8988T (cell line): ENCODE measurements at regions not wholly inside any gene's neighbourhood (a gene's known extent, or its start where the extent isn't known, plus 50 kb on each side); places are given as distances from the start of the nearest gene placed in this dataset.

Experiments
- DNase-seq: peaks from one replicate; pipeline ENCODE4 v3.0.0; 2011

DNA sequence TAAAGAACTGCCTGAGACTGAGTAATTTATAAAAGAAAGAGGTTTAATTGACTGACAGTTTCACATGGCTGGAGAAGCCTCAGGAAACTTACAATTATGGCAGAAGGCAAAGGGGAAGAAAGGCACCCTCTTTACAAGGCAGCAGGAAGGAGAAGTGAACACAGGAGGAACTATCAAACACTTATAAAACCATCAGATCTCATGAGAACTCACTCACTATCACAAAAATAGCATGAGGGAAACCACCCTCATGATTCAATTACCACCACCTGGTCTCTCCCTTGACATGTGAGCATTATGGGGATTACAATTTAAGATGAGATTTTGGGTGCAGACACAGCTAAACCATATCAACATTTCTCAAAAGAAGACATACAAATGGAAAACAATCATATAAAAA is 266.3 kb downstream of the EPM2A start:
- no peak for DNase-seq

DNA sequence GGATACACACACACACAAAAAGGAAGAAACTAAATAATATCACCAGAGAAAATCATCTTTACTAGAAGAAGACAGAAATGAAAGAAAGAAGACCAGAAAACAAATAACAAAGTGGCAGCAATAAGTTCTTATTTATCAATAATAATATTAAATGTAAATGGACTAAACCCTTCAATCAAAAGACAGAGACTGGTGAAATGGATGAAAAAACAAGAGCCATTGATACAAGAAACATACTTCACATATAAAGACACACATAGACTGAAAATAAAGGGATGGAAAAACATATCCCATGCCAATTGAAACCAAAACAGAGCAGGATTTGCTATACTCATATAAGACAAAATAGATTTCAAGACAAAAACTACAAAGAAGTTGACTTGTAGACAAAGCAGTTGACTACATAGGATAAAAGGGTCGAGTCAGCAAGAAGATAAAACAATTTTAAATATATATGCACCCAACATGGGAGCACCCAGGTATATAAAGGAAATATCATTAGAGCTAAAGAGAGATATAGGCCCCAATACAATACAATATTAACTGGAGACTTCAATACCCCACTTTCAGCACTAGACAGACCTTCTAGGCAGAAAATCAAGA is 259.4 kb downstream of the EPM2A start:
- no peak for DNase-seq

DNA sequence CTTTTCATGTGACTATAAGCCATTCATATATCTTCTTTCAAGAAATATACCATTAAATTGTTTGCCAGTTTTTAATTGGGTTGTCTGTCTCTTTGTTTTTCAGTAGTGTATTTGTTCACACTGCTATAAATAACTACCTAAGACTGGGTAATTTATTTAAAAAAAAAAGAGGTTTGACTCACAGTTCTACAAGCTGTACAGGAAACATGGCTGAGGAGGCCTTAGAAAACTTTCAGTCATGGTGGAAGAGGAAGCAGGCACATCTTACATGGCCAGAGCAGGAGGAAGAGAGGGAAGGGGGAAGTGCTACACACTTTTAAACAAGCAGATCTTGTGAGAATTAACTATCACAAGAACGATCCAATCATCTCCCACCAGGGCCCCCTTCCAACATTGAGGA is 255.3 kb downstream of the EPM2A start:
- DNase-seq = no peak

DNA sequence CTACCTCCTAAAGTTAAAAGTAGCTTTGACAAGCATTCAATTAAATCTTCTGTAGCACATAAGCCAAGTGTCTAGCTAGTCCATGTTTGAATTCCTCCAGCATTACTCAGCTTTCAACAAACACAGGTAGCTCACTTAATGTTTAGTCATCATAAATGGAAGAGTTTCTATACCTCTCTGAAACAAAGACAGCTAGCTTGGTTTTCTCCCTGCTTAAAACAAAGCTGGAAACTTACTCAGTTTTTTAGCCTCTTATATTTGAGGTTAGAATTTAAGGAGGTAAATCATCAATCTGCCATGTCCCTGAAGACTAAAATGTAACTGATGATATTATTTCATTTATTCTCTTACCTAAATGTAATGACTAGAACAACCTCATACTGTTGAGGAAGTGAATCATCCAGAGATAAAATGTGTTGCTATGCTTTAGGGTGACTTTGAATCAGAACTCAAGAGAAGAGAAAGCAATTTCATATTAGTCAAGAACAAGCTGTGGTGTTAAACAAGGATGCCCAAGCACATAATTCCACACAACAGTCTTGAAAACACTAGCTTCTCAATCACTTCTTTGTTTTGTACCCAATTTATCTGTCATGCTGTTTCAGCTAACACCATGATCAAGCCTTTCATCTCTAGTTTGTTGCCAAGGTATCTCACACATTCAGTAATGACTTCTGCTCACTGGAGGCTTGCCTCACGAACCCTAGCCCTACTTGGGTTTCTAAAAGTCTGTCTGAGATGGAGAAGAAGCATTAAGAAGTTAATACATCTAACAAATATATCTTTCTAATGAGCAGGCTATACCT is 251.9 kb downstream of the EPM2A start:
- no peak for DNase-seq

DNA sequence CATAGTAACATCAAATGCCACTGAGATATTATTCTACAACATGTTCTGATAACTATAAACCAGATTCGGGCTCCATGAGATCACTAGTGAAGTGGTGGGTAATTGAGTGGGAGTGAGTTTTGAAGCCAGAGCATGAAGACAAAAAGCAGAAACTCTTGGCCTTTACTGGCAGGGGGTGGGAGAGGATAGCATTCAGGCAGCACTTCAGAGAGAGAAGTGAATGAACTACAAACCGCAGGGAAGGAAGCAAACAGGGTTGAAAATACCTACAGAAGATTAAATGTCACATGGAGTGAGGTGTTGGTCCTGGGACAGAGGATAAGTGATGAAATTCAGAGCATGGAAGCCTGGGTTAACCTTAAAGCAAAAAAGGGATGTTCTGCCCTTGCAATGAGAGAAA is 250.0 kb downstream of the EPM2A start:
- no peak for DNase-seq

DNA sequence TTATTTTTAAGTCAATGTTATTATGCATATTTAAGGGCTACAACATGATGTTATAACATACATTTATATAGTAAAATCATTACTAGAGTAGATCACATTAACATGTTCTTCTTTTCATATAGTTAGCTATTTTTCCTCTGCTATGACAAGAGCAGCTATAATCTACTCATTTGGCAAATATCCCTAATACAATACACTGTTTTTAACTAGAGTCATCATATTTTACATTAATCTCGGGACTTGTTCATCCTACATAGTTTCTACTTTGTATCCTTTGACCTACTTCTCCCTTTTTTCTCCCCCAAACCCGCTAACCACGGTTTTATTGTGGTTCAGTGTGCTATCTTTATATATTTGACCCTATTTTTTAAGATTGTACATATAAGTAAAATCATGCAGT is 249.0 kb downstream of the EPM2A start:
- no peak for DNase-seq

DNA sequence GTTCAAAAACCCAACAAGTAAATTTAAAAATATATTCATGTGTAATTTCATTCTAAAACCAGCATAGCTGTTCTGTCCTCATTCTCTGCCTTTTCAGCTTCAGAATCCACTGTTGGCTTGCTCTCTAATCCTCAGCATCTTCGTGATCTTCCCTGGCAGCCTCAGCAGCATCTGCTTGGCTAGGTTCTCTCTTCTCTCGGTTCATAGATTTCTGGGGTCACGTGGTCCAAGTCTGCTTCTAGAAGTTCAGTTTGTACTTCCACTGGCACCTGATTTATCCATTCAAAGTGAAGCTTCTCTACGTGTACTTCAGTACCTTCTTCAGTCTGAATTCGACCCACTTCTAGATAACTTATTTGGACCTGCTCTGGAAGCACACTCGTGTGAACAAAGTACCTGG is 245.7 kb downstream of the EPM2A start:
- DNase-seq = no peak

DNA sequence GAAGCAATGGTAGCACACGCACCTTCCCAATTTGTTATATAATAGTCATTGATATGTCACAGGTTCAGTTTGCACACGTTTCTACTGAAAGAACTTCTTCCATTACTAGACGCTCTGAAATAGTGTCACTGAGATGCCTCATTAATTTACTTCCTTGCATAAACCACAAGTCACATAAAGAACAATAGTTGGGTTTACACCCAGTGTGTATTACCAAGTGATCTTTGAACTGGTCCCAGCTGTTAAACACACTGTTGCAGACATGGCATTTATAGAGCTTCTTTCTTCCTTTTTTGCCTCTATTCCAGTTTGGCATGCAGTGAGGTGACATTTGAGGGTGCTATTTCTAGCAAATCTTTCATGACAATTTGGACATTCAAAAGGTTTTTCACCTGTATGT is 245.3 kb downstream of the EPM2A start:
- DNase-seq = no peak

DNA sequence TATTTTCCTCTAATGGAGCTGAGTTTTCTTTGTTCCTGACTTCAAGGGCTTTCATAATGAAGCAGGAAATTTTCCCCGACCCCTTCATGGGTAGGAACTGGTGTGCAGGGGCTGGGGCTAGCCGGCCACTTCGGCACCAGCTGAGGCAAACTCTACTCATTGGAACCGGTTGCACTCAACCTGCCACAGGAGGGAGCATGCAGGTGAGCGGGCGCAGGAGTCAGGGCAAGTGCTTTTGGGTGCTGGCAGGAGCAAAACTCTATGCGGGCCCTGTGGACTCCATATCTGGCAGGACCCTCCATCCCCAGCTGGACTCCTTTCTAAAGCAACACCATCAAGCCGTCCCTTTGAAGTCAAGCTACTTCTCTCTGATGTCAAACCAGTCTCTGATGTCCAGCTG is 244.2 kb downstream of the EPM2A start:
- DNase-seq = no peak

DNA sequence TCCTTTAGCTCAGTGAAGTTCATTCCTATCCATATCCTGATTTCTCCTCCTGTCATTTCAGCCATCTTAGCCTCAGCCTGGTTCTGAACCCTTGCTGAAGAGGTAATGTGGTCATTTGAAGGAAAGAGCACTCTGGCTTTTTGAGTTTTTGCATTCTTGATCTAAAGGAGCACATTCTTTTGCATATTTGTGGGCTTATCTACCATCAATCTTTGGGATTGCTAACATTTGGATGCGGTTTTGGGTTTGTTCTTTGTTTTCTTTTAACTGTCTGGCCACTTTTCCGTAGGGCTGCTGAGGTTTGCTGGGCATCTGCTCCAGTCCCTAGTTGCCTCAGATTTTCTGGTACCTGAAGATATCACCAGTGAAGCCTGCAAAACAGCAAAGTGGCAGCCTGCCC is 238.3 kb downstream of the EPM2A start:
- no peak for DNase-seq

DNA sequence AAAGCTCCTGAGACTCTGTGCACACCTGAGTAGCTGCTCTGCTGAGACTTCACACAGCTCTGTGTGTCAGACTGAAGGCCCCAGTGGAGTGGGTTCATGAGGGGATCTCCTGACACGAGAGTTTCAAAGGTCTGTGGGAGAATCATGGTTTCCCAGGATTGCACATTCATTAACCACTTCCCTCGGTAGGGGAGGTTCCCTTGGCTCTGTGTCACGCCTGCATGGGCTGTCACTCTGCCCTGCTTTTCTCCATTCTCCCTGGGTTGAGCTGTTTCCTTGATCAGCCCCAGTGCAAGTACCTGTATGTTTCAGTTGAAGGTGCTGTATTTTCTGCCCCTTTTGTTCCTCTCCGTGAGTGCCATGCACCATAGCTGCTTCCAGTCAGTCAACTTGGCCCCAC is 236.9 kb downstream of the EPM2A start:
- DNase-seq = no peak

DNA sequence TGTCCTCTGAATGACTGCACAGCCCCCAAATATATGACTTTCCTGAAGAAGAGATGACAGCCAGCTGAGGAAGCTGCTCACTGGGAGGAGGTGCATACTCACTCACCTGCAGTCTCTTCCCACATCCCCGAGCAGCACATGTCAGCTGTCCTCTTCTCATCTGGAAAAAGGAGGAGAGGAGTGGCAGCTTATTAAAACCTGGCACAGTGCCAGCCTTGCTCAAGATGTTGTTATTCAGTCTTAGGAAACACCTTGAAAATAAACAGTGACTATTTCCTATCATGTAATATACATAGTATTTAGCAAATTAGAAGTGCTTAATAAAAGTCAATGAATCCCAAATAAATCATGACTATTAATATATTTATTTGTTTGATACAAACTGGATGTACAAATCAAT is 232.9 kb downstream of the EPM2A start:
- no peak for DNase-seq

DNA sequence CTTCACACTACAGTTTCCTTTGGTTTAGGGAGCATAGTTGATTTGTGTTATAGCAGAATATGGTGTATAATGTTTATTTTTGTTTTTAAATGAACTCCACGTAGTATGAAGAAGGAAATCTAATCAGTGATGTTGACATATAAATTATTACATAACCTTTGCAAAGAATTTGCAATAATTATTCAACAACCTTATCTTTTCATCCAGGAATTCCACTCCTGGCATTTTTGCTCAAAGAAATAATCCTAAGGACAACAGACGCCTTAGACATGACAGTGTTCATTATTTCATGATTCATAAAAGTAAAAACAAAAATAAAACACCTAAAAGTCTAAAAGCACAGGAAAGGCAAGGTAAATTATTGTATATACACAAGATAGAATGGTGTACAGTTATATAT is 229.2 kb downstream of the EPM2A start:
- no peak for DNase-seq

DNA sequence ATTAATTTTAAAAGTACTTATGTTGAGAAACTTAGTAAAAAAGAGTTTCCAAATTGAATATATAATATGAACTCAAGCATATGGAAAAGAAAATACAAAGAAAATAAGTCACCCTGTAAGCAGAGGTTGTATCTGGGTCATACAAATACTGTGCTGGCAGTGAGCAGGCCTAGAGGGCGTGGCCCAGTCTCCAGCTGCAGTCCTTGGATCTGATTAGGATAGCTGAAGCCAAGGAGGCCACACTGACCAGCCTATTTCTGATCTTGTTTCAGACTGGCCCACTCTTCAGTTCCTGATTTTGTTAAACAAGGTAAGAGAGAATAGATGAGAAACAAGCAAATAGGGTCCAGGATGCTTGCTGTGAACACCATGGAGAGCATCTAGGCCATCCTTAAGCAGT is 228.8 kb downstream of the EPM2A start:
- DNase-seq = no peak

DNA sequence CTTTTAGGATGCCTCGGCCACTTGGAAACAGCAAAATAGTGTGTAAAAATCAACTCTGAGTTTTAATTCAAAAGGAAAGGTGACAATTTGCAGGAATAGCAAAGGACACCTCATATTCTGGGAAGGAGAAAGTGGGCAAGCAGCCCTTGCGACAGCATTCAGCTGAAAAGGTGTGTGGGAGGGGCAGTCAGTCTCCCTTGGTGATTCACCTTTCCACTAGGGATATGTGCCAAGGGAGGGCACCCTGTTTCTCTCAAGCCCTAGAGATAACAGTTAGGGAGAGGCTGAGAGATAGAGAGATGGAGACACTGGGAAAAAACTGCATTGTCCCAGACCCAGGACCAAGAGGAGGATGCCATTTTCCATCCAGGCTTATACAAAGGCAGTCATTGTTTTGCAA is 228.1 kb downstream of the EPM2A start:
- DNase-seq = no peak

DNA sequence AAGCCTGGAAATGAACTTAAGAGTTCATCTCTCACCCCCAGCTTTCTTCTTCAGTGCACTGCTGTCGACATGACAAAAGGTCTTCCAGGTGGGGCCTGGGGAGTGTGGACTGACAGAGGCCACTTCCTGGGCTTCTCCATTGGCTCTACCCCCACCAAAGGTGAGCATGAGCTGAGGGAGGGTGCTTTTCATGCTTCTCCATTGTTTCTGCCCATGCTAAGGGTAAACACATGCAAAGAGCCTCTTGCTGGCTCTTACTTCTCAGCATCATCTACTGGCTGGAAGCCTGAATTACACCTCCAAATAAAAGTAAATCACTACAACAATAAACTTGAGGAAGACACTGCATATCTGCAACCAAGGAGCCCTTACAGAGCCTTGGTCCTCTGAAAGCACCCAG is 227.2 kb downstream of the EPM2A start:
- DNase-seq = no peak

DNA sequence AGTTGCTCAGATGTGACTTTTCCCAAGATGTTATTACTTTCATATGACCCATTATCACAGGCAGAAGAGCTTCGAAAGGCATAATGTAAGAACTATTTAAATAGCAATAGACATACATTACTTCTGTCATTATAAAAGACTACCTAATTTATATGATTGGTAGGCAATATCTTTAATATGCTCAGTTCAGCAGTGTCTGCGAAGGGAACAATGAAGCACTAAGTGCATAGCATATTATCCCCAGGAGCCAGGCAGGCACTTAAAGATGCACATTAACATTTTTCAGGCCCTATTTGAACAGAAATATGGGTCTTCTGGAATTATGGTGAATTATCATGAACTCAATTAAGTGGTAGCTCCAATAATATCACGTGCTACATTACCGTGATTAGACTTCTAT is 217.8 kb downstream of the EPM2A start:
- no peak for DNase-seq

DNA sequence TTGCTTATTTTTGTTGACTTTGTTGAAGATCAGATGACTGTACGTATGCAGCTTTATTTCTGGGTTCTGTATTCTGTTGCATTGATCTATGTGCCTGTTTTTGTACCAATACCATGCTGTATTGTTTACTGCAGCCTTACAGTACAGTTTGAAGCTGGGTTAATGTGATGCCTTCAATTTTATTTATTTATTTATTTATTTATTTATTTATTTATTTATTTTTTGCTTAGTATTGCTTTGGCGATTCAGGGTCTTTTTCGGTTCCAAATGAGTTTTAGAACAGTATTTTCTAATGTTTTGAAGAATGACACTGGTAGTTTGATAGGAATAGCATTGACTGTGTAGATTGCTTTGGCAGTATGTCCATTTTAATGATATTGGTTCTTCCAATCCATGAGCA is 210.3 kb downstream of the EPM2A start:
- no peak for DNase-seq

DNA sequence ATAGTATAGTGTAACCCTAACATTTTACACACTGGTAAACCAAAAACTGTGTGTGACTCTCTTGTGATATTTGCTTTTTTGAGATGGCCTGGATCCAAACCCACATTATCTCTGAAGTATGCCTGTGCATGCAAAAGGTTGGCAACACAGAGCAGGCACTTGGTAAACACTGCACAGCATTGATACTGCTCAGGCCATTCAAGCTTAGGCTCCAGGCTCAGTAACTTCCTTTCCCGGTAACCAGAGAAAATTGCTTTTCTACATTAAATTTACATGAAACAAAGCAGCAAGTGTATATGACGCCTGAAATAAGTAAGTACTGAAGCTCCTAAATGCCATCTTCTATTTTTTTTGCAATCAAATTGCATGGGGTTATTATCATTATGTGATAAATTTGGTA is 205.7 kb downstream of the EPM2A start:
- no peak for DNase-seq

DNA sequence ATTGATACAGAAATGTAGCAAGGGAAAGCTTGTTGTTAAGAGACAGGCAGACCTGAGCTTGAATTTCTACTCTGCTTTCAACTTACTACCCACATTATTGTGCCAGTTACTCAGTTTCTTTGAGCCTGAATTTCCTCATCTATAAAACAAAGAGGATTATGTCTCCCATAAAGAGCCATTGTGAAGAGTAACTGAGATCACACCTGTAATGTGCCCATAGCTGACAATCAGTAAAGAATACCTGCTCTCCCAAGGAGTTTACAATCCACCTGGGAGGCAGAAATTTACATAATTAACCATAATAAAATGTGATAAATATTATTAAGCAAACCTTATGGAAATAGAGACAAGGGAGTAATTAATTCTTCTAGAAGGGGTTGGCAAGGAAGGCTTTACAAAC is 204.9 kb downstream of the EPM2A start:
- DNase-seq = no peak

DNA sequence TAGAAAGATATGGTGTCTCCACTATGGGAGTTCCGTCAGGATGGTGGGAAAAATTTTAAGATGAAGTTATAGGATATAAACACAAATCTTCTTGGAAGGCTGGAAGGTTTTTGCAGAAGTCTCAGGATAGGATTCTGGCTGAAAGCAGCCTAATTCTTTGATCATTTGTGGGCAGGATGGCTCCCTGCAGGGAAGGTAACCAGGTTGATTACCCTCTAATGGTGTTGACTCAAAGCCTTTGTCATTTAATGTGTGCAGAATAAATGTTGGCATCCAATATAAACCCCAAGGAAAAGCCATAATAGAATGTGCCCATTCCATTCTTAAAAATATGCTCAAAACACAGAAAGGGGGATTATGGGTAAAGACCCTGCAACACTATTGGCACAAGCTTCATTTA is 204.3 kb downstream of the EPM2A start:
- no peak for DNase-seq

DNA sequence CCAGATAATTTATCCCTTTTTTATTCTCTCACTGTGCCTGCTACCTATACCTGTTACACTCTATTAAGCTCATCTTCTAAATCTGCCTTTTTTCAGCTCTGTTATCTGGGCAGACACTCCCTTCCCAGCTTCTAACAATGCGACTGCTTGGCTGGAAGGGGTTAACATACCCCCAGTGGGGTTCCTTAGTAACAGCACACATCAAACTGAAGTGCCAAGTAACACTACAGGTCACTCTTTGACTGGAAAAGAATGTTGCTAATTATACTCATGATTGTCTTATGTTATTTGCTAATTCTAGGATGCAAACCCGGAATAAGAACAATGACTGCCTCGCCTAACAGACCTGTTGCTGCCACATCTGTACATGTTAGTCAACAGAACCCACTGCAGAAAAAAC is 203.5 kb downstream of the EPM2A start:
- DNase-seq = no peak

DNA sequence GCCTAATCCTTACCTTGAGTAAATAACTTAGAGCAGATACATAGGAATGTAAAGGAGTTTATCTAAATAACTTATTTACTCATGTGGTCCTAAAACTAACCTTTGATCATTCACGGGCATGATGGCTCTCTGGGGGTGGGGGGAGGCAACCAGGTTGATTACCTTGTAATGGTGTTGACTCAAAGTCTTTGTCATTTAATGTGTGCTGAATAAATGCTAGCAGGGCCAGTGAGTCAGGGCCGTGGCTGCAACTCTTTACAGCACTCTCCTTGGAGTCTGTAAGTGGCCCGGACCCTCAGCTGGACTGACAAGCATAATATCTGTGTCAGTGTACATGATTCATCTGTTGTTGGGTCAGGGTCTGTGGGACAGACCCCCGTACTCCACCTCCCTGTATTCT is 203.0 kb downstream of the EPM2A start:
- no peak for DNase-seq

DNA sequence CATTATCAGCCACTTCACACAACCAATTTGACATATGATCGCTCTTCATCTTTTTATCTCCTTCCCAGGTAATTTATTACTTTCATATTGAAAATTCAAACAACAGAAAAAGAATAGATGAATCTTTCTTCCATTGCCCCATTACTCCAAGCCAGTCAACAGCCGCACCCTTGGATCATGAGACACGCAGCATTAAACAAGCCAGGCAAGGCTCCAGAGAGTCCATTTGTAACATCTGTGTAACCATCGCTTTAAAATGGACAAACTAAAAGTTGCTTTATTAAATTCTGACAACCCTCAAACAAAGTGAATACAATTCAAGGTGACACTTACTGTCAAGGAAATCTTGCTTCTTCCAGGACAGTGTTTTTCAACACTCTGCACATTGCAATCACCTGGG is 200.3 kb downstream of the EPM2A start:
- no peak for DNase-seq

DNA sequence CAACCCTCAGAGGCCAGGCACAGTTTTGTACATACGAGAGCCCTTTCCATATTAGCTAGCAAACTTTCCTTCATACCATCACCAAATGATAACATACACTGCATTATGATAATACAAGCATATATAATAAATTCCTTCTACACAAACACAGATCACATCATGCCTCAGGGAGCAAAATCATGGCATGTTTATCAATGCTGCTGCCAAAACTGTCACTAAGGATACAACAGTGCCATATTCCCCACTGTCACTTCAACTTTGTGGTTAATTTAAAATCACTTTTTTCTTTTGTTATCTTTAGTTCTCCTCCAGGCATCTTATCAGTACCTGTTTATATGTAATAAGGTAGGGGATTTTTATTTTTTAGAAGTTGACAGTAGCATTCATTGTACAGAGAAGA is 196.3 kb downstream of the EPM2A start:
- no peak for DNase-seq
